Loucy (cell line): ENCODE measurements at regions not wholly inside any gene's neighbourhood (a gene's known extent, or its start where the extent isn't known, plus 50 kb on each side); places are given as distances from the start of the nearest gene placed in this dataset.

Experiments
- CTCF ChIP-seq: fragments of 200-600 bp; sonication (generic); conservative IDR thresholded peaks from 2 replicates; pipeline ENCODE4 v1.5.1; 2014; ENCODE audit warnings: mild to moderate bottlenecking, antibody characterized with exemption, low read length
- EZH2phosphoT487 ChIP-seq: fragments of 200-600 bp; IDR thresholded peaks from 2 replicates; pipeline ENCODE4 v1.6.1; 2018; ENCODE audit warnings: antibody characterized with exemption, mild to moderate bottlenecking, moderate library complexity, borderline replicate concordance

GRCh38 chr5:9956725-9957124, 293.0 kb downstream of the ATPSCKMT start:
- TF ChIP-seq CTCF, result no peak
- TF ChIP-seq EZH2phosphoT487, result no peak
